A673 (cell line): ENCODE measurements at regions not wholly inside any gene's neighbourhood (a gene's known extent, or its start where the extent isn't known, plus 50 kb on each side); places are given as distances from the start of the nearest gene placed in this dataset.
A peak's percentile ranks its signal among the peaks of the same experiment; 100 is the strongest.

ENCODE experiments used
- BruUV-seq: library from RNA; stranded (reverse); fragments of 400-500 nt; replicated peaks from 2 replicates; lab custom pipeline; 2021; lab: Mats Ljungman, UMichigan
- CTCF ChIA-PET: fragments of 300-600 bp; sonication (Branson Sonifier 250); formaldehyde crosslinking; loops from one replicate; lab custom pipeline; 2022; ENCODE audit warnings: antibody characterized with exemption; lab: Charles Lee
- POLR2A ChIA-PET: fragments of 300-600 bp; sonication (Branson Sonifier 250); formaldehyde crosslinking; loops from one replicate; lab custom pipeline; 2022; ENCODE audit warnings: antibody characterized with exemption; ENCODE audit not compliant: low non-redundant PET; lab: Charles Lee
- DNase-seq: peaks from one replicate; pipeline ENCODE4 v3.0.0-alpha.2; 2015; ENCODE audit warnings: low spot score
- H3K27ac ChIP-seq: fragments of 200-600 bp; sonication (generic); 2 replicates; pipeline ENCODE4 v1.5.1; 2016; ENCODE audit warnings: mixed run types, low read depth, mild to moderate bottlenecking, mixed read lengths, antibody characterized with exemption, low read length; ENCODE audit not compliant: poor library complexity, severe bottlenecking
- H3K27me3 ChIP-seq: fragments of 200-600 bp; sonication (generic); replicated peaks from 2 replicates; pipeline ENCODE4 v1.6.1; 2017; ENCODE audit warnings: mixed run types, low read depth, mild to moderate bottlenecking, mixed read lengths, antibody characterized with exemption, low read length; ENCODE audit not compliant: insufficient read depth, poor library complexity
- H3K36me3 ChIP-seq: fragments of 200-600 bp; sonication (generic); 2 replicates; pipeline ENCODE4 v1.6.1; 2016; ENCODE audit warnings: mixed run types, mild to moderate bottlenecking, mixed read lengths, antibody characterized with exemption, low read length; ENCODE audit not compliant: insufficient read depth, poor library complexity, severe bottlenecking
- H3K4me1 ChIP-seq: fragments of 200-600 bp; sonication (generic); 2 replicates; pipeline ENCODE4 v1.6.1; 2017; ENCODE audit warnings: mixed run types, mild to moderate bottlenecking, mixed read lengths, antibody characterized with exemption, low read length; ENCODE audit not compliant: insufficient read depth, poor library complexity, severe bottlenecking
- H3K4me3 ChIP-seq: fragments of 200-600 bp; sonication (generic); 2 replicates; pipeline ENCODE4 v1.5.1; 2016; ENCODE audit warnings: low read depth, mixed run types, mild to moderate bottlenecking, mixed read lengths, low read length; ENCODE audit not compliant: poor library complexity, severe bottlenecking
- H3K9me3 ChIP-seq: fragments of 200-600 bp; sonication (generic); 2 replicates; pipeline ENCODE4 v1.6.1; 2016; ENCODE audit warnings: mixed run types, low read depth, mild to moderate bottlenecking, mixed read lengths, antibody characterized with exemption, low read length; ENCODE audit not compliant: poor library complexity, severe bottlenecking
- CTCF ChIP-seq: fragments of 300-800, 200-600 bp; sonication (generic); conservative IDR thresholded peaks from 2 replicates; pipeline ENCODE4 v1.5.1; 2017; ENCODE audit warnings: low read depth, mild to moderate bottlenecking, antibody characterized with exemption, low read length, moderate library complexity, mixed read lengths
- EZH2 ChIP-seq: fragments of 200-600 bp; sonication (generic); IDR thresholded peaks from 2 replicates; pipeline ENCODE4 v1.6.1; 2017; ENCODE audit warnings: borderline replicate concordance, low read depth, mild to moderate bottlenecking, mixed read lengths, antibody characterized with exemption, low read length; ENCODE audit not compliant: poor library complexity, severe bottlenecking
- intact Hi-C: fragments of 100-400 bp; cut with micrococcal nuclease; formaldehyde crosslinking; loops from one replicate; pipeline ENCODE4 v1.10.0; 2022; ENCODE audit not compliant: unreplicated experiment

- no TSS peak for BruUV-seq
- no peak for DNase-seq
- Histone ChIP-seq H3K36me3 (no peaks in the 10 kb centered on the region), H3K27me3 (no peaks in the 10 kb centered on the region), H3K4me1 (peaks cover 7% of the 10 kb centered on the region), H3K9me3 (no peaks in the 10 kb centered on the region), H3K27ac (no peak overlapping the region), H3K4me3 (no peak overlapping the region)
- intact Hi-C loops = no loop called here
- ChIA-PET CTCF (no interaction called here), POLR2A (interaction anchor here (0.5 kb wide), 1 partner anchor 11 kb away, joined by 3 read pairs; no protein-coding TSS in a partner anchor)
- TF ChIP-seq CTCF (no peak), EZH2 (no peak)
Observed at GRCh38 chr12:75913502-75914351, 117.8 kb downstream of the PHLDA1 start.

- H3K9me3 ChIP-seq = no peaks in the 10 kb centered on the region
- no peak overlapping the region for H3K4me3 ChIP-seq
- no peak overlapping the region for H3K27ac ChIP-seq
- no peak for TF ChIP-seq EZH2
- TF ChIP-seq CTCF = no peak
- POLR2A ChIA-PET = no interaction called here
- intact Hi-C loops = no loop called here
- no peaks in the 10 kb centered on the region for H3K27me3 ChIP-seq
- CTCF ChIA-PET = no interaction called here
- H3K4me1 ChIP-seq = peaks cover 7% of the 10 kb centered on the region
- DNase-seq = no peak
- H3K36me3 ChIP-seq = no peaks in the 10 kb centered on the region
- no TSS peak for BruUV-seq
Observed at GRCh38 chr12:75909714-75910656, 121.6 kb downstream of the PHLDA1 start.

- no peak for TF ChIP-seq EZH2
- no peak for TF ChIP-seq CTCF
- Histone ChIP-seq H3K9me3 (no peaks in the 10 kb centered on the region), H3K4me3 (no peak overlapping the region), H3K4me1 (peaks cover 7% of the 10 kb centered on the region), H3K27me3 (no peaks in the 10 kb centered on the region), H3K36me3 (no peaks in the 10 kb centered on the region), H3K27ac (no peak overlapping the region)
- ChIA-PET CTCF (no interaction called here), POLR2A (interaction anchor here (0.6 kb wide), 1 partner anchor 919 kb away, joined by 3 read pairs; no protein-coding TSS in a partner anchor)
- intact Hi-C loops = no loop called here
- DNase-seq = peak; percentile 50
- no TSS peak for BruUV-seq
Observed at GRCh38 chr12:75908961-75909605, 122.5 kb downstream of the PHLDA1 start.
